GM19238 (cell line): ENCODE measurements at regions not wholly inside any gene's neighbourhood (a gene's known extent, or its start where the extent isn't known, plus 50 kb on each side); places are given as distances from the start of the nearest gene placed in this dataset.

ENCODE experiments used
- DNase-seq: peaks from one replicate; pipeline ENCODE4 v3.0.0; 2011; ENCODE audit warnings: low spot score; ENCODE audit not compliant: insufficient read length

DNA sequence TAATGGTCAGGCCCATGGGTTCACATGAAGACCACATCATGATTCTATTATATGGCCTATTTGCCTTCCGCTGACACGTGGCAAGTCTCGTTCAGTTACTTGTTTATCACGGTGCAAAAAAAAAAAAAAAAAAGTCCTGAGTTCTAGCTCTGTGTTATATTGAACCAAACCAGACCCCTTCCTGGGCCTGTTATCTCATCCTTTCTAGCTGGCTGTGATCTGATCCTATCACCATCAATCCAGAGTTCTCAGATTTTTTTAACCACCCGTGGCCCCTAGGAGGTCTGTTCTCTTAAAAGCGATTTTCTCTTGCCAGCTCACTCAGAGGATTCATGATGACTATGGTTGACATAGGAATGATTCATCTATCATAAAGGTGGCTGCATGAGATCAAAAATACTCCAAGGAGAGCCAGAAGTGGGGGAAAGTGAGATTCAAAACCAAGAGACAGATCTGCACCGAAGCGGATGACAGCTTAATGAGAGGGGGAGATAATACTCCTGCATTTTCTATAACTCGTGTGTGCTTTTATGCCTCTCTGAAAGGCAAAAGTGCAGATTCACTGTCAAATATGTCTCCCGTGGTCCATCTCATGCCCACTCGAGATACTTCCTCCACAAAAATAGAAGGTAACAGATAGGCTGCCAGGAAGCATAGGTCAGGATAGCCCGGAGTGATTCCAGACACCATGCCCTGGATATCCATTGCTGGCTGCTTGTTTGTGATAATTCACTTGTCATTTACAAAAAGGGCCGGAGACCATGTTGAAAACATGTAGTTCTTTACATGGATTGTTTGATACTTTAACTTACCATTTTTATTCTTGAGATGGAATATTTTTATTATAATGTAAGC lies 505.7 kb upstream of the KLHL29 start:
- DNase-seq: no peak

DNA sequence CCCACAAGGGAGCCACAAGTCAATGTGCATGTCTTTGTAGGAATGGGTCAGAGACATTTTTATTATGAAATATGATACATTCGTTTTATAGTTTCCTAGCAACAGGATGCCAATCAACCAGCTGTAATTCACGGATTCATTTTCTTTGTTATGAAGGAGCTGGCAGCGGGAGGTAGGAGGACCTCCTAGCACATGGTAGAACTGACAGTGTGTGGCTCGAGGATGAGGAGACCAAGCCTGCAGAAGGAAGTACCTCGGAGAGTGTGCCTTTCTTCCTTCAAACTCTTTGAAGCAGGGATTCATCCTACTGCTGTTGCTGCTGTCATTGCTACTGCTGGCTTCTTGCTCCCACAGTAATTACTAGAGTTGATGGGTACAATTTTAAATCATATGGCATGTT lies 504.8 kb upstream of the KLHL29 start:
- no peak for DNase-seq

DNA sequence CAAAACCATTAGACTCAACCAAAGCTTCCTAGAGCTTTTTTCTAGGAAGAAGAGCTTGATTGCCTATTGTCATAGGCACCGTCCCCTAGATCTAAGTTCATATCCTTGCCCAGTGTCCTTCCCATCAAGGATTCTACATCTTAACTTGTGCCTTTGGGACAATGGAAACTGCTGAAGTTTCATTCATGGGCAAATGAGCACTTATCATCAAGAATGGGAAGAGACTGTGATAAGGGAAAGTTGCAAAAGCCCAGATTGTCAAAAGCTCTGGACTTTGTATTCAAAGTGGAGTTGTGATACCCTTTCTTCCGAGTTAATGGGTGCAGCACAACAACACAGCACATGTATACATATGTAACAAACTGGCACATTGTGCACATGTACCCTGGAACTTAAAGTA lies 503.0 kb upstream of the KLHL29 start:
- DNase-seq: no peak

DNA sequence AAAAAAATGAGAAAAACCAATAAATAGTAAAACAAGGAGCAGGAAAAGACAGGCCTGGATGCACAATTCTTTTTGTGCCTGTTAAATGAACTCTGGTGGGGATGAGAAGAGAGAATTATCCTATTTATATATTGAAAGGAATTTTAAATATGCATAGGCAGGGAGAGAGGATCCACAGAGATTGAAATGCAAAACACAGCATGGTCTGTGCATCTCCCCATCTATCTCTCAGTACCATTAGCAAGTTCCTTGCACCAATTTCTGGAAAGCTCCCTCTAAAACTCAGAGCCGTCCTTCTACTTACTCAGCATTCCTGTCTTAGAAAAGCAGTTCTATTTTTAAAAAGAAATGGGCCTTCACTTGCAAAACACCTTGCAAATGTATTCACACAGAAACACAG lies 502.3 kb upstream of the KLHL29 start:
- no peak for DNase-seq

DNA sequence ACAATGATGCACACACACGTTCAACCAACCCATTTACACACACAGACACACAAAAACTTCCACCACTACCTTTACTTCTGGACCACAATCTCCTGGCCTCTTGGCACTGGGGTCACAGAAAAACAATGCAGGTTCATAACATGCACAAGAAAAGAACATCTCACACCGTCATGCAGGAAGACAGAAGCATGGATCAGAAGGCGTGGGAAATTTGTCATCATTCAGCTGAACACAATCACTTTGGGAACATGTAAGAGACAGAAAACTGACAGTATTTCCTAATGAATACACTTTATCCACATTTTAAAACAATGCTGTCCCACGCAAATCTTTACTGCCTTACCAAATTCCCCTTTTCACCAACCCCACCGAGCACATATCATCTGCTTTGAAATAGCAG lies 501.9 kb upstream of the KLHL29 start:
- no peak for DNase-seq

DNA sequence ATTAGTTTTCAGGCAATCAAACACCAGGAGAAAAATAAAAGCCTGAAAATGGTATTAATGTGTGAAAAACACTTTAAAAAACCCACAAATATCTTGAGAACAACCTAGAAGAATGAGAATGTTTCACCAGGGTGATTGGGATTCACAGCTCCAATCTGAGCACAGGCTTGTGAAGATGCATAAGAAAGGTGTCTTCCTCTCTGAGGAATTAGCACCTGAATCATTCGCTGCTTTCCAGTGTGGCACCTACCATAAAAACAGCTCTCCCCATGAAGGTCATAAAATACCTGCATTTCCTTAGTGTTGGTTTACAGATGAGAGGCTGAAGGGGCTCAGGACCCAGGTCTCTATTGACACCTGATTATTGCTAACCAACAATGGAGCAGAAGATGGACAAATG lies 499.7 kb upstream of the KLHL29 start:
- no peak for DNase-seq

DNA sequence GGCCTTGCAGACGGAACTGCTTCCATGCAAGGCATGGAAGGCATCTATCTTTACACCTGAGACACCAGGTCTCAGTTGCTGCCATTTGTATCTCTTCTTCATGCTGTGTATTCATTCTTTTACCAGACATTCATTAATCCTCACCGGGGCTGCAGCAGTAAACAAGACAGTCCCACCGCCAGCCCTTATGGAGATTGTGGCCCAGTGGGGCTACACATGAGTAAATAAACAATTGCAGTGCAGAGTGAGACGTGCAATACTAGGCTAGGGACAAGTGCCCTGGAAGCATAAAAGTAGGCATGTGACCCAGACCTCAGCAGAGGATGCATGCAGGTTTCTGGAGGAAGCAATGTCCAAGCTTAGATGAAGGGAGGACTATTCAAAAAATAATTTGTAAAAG lies 497.6 kb upstream of the KLHL29 start:
- DNase-seq: no peak

DNA sequence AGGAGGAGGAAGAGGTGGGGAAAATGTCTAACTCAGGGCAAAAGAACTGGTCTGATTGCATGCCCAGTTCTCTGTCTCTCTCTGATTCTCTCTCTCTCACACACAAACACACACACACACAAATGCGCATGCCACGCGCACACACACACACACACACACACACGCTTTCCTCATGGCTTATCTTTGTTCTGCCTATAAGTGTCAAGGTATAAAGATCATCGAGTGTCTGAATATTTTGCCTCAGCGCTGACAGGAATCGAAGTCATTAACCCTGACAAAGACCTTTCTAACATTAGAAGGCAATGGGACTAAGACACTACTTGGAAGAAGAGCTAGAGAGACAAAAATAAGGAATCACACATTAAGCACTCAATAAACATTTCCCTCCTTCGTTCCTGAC lies 497.1 kb upstream of the KLHL29 start:
- no peak for DNase-seq

DNA sequence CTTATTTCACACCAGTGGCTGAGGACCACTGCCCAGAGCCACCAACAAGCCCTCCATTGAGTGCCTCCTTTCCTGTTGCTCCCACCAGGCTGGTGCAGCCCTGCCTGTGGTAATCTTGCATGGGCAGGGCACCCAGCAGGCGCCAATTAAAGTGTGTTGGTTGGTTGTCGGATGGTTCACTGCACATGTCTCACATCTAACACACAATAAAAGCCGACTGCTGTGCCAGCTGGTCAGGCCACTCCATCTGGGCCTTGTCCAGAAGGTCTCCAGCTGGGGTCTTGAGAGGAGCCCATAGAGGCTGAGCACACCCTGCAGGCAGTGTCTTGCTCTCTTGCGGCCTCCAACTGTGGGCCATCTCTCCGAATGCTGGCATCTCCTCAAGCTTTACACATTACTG lies 494.8 kb upstream of the KLHL29 start:
- DNase-seq: no peak

DNA sequence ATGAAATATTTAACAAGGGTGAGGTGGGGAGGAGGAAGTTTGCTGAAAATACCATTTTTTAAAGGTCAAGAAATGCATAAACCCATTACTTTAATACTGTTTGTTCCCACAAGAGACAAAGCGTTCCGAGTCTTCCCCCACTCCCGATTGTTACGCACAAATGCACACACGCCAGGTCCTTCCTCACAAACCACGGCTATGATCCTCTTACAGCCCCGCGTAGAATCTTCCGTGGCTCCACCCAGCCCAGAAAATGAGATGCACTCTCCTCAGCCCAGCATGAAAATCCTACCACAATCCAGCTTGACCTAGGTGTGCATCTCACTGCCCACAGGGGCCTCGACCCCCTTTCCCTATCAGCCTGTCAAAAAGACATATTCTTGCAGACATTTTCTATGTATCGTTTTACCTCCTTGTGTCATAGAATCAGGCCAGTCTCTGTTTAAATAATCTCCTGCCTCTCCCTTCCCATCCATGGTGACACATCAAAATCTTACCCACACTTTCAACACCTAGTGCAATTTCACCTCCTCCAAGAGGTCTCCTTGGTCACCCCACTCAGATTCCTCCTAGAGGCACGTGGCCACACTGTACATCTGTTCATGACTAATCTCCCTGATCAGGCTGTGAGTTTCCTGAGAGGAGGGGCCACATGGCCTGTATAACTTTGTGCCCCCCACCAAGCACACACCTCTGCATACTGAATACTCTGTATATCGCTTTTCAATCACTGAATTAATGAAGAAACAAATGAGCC lies 491.0 kb upstream of the KLHL29 start:
- no peak for DNase-seq

DNA sequence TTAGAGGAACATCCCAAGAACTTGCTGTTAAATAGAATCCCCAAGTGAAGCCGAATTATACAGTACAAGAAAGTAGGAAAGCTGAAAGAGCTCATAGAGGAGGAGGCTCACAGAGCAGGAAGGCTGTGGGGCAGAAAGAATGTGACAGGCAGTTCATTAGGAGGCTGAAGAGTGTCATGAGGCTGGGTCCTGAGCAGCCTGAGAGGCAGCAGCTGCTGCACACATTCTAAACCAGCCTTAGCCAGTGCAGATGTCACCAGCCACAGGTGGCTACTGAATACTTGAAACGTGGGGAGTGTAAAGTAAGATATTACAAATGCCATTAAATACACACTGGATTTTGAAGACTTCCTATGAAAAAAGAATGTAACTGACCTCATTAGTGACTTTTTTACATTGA lies 490.2 kb upstream of the KLHL29 start:
- no peak for DNase-seq

DNA sequence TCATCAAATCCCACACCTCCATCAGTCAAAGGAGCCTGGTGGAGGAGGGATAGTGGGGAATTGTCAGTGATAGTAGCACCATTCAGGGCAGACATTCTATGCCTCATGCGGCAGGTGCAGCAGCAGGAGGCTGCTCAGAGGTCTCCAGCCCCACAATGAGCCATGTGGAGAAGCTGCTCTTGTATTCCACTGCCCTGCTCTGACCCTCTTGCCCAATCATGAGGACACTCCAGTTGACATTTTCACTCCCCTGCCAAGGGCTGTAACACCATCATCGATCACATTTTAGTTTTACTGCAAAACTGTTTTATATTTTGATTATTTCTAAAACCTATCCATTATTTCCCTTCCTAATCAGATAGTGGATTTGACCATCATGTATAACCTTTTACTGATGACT lies 487.6 kb upstream of the KLHL29 start:
- no peak for DNase-seq

DNA sequence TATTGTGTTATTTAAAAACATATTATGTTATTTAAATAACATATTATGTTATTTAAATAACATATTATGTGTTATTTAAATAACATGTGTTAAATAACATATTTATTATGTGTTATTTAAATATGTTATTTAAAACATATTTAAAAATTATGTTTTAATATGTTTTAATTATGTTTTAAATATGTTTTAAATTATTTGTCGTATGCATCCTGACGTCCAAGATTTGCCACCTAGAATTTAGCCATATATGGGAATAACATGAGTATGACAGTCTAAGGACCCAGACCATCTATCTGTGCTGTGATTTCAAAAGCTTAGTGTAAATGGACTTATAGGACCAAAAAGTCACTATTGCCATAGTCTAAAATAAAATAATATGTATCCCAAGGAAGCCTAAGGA lies 484.3 kb upstream of the KLHL29 start:
- no peak for DNase-seq

DNA sequence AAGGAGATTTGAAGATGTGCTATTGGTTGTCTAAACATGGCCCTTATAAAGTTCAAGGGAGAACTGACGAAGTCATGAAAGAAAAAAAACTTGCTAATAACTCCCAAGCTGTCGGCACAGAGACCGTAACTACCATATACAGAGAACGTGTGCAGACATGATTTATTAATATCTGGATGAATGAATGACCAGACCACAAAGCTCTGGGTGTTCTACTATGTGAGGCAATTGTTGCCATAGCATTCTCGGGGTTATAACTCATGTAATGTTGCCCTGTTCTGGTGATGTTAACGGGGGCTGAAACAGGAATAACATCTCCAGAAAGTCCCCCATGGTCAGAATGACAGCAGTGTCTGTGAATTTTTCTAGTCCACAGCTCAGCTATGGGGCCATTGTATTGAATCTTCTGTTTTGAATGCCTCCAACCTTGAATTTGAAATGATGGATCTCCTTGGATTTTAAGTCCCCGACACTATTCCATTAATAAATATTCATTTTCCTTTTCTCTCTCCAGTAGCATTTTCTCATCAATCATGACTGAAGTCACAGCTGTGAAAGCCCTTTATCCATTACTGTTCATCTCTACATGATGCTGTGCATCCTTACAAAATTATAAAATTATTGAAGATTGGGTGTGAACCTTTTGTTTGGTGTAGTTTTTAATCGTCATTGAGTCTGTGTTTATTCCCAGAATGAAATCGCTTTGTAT lies 483.4 kb upstream of the KLHL29 start:
- no peak for DNase-seq

DNA sequence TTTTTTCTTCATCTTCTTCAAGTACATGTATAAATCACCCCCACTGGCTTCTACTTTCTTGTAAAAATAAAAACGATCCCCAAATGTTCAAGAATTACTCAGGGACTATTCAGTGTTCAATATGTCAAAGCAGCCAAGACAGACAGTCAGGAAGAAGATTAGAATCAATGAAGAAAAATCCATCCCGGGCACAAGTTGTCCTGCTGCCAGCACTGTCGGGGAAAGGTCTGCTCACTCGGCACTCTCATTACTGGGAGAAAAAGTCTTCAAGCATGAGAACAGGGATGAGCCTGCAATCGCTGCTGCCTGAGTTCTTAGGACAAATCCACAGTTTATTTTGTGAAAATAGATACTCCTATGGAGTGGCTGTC lies 482.8 kb upstream of the KLHL29 start:
- no peak for DNase-seq

DNA sequence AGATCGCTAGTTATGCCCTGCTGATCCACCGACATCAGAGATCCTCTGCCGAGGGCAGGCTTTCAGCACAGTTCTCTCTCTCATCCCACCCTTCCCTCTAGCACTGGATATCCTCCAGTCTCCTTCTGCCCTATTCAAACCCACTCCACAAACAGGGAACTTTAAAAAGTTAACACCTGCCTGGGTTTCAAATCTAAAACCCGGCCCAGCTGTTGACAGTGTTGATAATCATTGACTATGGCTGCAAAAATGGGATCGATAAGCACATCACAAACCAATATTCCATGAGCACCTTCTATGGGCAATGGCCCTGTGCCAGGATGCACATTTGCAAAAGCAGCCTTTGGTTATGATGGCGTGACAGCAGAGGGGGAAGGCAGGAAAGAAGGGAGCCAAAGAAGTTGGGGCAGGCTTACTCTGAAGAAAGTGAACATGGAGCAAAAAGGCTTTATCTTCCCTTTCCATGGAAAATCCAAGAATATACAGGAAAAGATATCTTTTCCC lies 482.3 kb upstream of the KLHL29 start:
- DNase-seq: no peak

DNA sequence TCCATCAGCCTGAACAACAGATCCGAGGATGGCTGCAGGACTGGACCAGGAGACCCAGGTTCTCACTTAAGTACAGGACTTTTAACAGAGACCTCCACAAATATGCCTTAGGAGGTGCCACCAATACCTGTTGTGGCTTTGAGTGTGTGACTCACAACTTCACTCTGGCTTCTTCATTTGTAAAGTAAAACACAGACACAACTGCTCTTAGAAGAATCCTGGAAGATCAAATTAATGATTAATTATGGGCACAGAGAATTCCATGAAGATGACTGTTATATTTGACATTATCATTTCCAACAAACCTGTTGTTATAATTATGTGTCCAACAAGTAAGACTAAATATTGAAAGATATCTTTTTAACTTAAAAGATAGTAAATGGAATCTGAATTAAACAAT lies 481.4 kb upstream of the KLHL29 start:
- DNase-seq: no peak

DNA sequence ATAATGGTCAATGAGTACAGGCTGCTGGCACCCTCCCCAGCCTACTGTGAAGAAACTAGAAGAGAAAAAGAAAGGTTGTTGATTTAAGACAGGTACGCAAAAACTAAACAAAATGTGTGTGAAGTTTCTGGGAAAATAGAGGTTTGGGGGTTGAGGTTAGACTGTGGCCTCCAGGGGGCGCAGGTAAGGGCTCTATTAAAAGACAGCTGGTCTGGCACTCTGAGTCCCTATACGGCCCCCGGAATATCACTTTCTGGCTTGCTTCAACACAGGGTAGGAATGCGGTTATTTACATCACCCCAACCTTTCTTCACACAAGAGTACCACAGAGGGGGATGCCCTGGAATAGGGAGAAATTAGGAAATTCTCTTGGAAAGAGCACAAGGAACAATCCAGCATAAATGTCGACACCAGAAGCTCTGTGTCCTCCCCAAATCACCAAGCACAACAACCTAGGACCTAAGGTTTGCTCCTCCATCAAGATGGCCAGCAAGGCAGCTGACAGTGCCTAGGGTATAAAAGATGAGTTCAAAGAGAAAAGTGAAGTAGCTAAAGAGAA lies 480.8 kb upstream of the KLHL29 start:
- peak; percentile 2 for DNase-seq

DNA sequence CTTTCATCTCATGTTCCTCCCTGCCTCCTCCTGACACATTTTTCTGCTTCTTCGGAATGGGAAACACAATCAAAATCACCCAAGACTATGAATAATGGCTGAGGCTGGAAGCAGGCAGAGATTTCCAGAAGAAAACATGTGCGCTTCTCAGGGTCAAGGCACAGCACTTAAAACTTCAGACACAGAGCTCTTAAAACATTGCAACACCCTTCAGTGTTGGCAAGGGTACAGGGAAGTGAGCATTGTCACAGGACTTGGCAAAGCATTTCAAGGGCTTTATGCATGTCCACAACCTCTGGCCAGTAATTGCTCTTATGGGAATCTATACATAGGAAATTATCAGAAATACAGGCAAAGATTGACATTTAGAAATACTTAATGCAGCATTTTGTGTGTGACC lies 477.6 kb upstream of the KLHL29 start:
- DNase-seq: no peak

DNA sequence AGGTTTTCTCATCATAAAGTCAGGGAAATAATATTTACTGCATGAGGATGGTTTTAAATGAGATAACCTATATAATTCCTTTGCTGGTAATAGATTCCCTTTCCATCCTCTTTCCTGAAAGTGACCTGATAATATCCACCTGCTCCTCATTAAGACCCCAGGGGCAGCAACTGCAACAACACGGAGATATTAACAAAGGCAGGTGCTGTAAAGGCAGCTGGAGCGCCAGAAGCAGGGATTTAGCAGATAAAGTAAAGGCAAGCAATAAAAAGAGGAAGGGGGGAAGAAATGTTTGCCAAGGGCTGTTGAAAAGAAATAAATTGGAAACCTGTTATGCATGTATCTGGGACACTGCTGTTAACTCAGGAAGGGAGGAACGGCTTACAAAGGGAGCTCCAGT lies 472.6 kb upstream of the KLHL29 start:
- DNase-seq: no peak

DNA sequence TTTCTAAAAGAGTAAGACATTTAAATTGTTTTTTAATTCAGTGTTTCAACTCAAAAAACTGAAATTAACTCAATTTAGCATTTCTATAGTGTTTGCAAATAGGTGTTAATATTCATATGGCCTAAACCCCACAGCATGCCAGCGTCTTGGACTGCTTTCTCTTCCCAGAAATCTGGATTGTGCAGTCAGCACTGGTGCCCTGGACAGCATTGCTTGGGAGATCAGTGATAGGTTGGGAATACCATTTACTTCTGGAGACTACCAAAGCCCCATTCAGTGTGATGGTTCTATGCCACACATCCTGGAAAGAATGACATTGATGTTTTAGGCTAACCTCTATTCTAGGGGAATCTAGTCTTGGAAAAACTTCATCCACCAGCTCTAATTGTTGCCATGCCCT lies 455.0 kb upstream of the KLHL29 start:
- DNase-seq: no peak

DNA sequence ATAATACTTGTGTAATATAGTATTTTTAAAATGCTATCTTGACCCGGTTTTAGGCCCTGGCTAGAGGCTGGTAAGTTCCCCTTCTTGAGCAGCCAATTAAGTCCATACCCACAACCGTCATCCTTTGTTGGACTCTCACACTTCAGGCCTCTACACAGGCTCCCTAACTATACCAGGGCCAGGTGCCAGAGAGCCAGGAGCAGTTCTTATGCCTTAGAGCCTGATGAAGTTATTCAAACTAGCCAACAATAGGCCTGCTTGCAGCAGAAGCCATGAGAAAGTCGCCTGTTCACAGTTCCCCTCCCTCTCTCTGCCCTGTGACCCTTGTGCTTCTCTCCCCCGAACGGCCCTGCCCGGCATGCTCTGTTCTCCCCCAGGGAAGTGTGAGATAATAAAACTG lies 454.2 kb upstream of the KLHL29 start:
- no peak for DNase-seq
